Uterus (tissue), 2 donors: ENCODE measurements at regions not wholly inside any gene's neighbourhood (a gene's known extent, or its start where the extent isn't known, plus 50 kb on each side); places are given as distances from the start of the nearest gene placed in this dataset.

Experiments
- POLR2A ChIP-seq, 2 donors: fragments of 450-650 bp; IDR thresholded peaks; one replicate each; pipeline ENCODE4 v1.6.1; 2016; ENCODE audit warnings: antibody characterized with exemption in 2 of 2, mild to moderate bottlenecking in 1 of 2, moderate library complexity in 1 of 2
- TF ChIP-seq, protein P1 (sequence below), 4 experiments: fragments of 200-600 bp in 2 of 4; fragments of 450-650 bp in 2 of 4; sonication (generic) in 2 of 4; IDR thresholded peaks; one replicate each; pipeline ENCODE4 v1.5.1; 2016 to 2019; ENCODE audit warnings: antibody characterized with exemption in 4 of 4, mild to moderate bottlenecking in 2 of 4, moderate library complexity in 1 of 4

GRCh38 chr14:89621791-89622638 is 205.0 kb upstream of the FOXN3 start:
- TF ChIP-seq, protein P1, sequence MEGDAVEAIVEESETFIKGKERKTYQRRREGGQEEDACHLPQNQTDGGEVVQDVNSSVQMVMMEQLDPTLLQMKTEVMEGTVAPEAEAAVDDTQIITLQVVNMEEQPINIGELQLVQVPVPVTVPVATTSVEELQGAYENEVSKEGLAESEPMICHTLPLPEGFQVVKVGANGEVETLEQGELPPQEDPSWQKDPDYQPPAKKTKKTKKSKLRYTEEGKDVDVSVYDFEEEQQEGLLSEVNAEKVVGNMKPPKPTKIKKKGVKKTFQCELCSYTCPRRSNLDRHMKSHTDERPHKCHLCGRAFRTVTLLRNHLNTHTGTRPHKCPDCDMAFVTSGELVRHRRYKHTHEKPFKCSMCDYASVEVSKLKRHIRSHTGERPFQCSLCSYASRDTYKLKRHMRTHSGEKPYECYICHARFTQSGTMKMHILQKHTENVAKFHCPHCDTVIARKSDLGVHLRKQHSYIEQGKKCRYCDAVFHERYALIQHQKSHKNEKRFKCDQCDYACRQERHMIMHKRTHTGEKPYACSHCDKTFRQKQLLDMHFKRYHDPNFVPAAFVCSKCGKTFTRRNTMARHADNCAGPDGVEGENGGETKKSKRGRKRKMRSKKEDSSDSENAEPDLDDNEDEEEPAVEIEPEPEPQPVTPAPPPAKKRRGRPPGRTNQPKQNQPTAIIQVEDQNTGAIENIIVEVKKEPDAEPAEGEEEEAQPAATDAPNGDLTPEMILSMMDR (IDR thresholded peaks at IDR 0.05), result no peak
- TF ChIP-seq POLR2A (IDR thresholded peaks at IDR 0.05), result no peak
